ENCODE measurements at regions not wholly inside any gene's neighbourhood (a gene's known extent, or its start where the extent isn't known, plus 50 kb on each side); places are given as distances from the start of the nearest gene placed in this dataset.
"Not testable (repeated sequence)": the region's sequence is repeated elsewhere in the genome, so short reads cannot be mapped to it uniquely, and the experiment has no call there.

GRCh38 chr6:121020656-121021055 lies 313.6 kb downstream of the TBC1D32 start:
- DNase-seq: no peak

DNA sequence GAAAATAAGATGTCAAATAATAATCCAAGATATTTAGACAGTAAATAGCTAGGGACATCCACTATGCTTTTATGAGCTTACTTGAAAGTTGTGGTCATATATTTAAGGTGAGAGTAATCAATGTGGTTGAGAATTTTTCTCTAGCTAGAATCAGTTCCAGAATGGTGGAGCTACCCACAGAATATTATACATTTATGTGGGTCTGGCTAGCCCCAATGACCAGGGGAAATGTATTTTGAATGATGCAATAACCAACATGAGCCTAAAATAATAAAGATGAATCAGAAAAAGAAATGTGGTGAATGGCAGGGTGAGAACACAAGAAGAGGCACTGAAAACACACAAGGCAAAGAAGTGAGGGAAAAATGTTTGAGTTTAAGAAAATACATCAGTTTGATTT lies 325.7 kb downstream of the TBC1D32 start:
- DNase-seq: no peak

DNA sequence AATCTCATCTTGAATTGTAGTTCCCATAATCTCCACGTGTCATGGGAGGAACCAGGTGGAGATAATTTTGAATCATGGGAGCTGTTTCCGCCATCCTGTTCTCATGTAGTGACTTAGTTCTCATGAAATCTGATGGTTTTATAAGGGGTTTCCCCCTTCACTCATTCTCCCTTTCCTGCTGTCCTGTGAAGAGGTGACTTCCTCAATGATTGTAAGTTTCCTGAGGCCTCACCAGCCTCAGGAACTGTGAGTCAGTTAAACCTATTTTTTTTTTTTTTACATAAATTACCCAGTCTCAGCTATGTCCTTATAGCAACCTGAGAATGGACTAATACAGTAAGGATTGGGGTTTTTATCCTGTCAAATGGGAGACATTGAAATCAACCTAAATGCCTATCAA lies 328.3 kb downstream of the TBC1D32 start:
- DNase-seq: no peak

GRCh38 chr6:121000381-121000780 lies 333.9 kb downstream of the TBC1D32 start:
- DNase-seq: no peak

DNA sequence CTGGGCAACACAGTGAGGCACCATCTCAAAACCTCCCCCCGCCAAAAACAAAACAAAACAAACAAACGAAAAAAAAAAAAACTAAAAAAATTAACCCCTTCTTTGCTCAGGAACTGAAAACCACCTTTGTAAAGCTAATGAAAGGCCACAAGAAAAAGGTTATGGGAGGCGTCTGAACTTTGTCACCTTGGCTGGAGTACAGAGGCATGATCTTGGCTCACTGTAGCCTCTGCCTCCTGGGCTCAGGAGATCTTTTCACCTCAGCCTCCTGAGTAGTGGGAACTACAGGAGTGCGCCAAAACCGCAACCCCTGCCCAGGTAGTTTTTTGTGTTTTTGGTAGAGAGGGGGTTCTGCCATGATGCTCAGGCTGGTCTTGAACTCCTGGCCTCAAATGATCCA lies 337.9 kb downstream of the TBC1D32 start:
- DNase-seq: no peak

GRCh38 chr6:120994573-120994967 lies 339.7 kb downstream of the TBC1D32 start:
- no peak for DNase-seq

- no peak for DNase-seq
Measured at GRCh38 chr6:120993929-120994572, 340.2 kb downstream of the TBC1D32 start.

- DNase-seq: no peak
Measured at GRCh38 chr6:120992257-120992656, 342.0 kb downstream of the TBC1D32 start.

DNA sequence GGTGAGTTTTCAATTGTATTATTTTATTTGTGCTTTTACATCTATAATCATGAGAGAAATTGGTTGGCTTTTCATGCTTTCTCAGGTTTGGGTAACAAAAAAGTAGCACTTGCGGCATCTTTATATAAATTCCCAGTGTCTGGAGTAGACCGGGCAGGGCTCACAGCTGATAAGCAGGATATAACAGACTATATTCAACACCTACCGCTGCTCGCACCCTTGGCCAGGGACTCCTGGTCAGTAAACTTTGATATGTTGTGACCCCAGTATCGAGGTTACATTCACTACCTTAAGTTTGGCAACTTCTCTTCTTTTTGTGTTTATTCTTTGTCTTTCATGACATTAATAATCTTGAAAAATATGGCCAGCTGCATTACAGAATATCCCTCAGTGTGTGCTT lies 343.4 kb downstream of the TBC1D32 start:
- no peak for DNase-seq

GRCh38 chr6:120981835-120982234 lies 352.4 kb downstream of the TBC1D32 start:
- no peak for DNase-seq

GRCh38 chr6:120966321-120966720 lies 368.0 kb downstream of the TBC1D32 start:
- DNase-seq: no peak

DNA sequence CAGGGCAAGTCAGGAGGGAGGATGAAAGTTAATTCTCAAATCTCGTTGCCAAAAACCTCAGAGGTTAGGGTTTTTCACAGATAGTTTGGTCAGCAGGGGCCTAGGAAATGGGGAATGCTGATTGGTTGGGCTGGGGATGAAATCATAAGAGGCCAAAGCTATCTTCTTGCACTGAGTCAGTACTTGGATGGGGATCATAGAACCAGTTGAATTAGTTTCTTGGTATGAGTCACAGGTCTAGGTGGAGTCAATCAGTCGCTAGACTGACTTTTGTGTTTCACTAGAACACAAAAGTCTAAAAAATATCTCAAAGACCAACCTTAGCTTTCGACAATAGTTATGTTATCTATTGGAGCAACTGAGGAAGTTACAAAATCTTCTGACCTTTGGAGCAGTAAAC lies 368.5 kb downstream of the TBC1D32 start:
- no peak for DNase-seq

- DNase-seq: no peak
Measured at GRCh38 chr6:120960761-120961160, 373.5 kb downstream of the TBC1D32 start.

DNA sequence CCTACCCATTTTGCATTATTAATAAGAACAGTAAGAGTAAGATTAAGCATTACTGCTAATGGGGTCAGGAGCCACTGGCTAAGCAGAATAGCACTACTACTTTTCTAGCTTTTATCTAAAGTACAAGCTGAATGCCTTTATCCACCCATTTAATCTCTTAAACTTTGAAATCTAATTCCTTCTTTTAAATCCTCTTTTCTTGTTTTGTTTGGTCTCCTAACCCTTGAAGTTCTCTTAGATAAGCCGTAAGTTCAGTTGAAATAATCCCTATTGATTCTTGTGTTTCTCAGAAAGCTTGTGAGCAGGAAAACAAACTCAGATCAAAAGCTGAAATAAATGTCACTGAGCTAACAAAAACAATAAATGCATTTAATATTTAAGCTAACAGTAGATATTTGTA lies 380.2 kb downstream of the TBC1D32 start:
- DNase-seq: no peak

GRCh38 chr6:120951258-120951657 lies 383.0 kb downstream of the TBC1D32 start:
- no peak for DNase-seq

DNA sequence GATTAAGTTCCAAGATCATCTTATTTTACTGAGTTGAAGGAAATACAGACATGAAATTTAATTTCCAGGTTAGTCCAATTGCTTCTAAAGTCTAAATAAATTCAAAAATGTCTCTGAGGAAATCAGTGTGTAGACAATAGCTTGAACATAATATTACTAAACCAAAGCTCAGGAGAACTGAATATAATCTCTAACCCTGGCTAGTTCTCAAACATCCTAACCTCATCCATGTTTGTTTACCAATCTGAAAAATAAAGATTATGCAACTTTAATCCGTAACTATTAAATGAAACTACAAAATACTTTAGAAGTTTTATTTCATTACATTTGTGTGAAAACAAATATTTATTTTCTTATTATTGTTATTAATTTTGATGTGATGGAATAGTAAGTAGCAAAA lies 387.2 kb downstream of the TBC1D32 start:
- DNase-seq: no peak

DNA sequence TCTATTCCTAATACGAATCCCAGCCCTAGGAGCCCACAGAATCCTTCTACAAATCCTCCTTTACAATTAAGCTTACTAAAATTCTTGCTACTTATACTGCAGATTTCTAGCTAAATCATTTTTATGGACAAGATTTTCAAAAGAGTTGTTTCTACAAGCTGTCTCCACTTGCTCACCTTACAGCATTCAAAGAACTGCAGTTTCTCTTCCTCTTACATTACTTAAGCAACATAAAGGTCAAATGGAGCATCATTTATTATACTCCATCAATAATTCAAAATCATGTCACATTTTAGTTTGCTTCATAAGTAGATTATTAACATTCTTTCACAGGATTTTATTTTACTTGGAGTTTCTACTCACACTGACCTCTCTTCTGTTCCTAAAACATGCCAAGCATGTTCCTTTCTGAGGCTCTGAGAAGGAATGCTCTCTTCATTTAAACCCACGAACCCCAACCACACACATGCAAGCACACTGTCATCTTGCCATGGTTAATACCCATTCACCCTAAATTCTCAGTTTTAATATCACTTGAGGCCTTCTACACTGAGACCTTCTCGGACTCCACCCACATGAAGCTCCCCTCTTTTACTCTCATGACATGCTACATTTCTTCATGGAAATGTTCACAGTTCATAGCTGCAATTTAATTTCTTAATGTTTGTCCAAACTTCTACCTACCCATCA lies 388.2 kb downstream of the TBC1D32 start:
- no peak for DNase-seq

- no peak for DNase-seq
Measured at GRCh38 chr6:120938876-120939472, 395.3 kb downstream of the TBC1D32 start.

DNA sequence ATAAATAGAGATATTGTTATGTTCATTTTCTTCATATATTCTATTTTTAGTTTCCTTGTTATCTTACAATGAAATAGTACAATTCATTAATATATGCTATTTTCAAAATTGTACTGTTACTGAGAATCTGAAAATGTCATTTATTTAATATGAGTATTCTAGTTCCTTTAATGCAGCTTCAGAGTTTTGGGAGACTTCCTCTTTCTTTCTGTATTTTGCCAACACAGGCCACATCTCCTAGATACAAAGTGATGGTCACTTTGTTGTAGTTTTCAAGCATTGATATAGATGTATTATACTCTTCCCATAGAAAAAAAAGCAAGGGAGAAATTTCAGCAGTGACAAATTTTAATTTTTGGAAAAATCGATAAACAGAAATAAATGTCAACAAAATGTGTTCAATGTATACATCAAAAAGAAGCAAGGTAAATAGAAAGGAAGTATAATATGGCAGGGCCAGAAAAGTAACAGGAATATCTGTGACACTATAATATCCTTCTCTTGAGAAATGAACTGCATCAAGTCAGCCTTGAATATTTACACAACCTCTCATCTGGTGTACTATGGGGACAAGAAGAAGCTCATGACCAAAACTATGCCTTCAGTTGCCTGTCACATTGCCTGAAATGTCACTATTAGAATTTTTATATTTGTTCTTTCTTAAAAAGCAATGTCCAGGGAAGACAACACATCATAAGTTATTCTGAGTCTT lies 396.0 kb downstream of the TBC1D32 start:
- no peak for DNase-seq

GRCh38 chr6:120935908-120936307 lies 398.4 kb downstream of the TBC1D32 start:
- no peak for DNase-seq

GRCh38 chr6:120935016-120935415 lies 399.3 kb downstream of the TBC1D32 start:
- DNase-seq: no peak

DNA sequence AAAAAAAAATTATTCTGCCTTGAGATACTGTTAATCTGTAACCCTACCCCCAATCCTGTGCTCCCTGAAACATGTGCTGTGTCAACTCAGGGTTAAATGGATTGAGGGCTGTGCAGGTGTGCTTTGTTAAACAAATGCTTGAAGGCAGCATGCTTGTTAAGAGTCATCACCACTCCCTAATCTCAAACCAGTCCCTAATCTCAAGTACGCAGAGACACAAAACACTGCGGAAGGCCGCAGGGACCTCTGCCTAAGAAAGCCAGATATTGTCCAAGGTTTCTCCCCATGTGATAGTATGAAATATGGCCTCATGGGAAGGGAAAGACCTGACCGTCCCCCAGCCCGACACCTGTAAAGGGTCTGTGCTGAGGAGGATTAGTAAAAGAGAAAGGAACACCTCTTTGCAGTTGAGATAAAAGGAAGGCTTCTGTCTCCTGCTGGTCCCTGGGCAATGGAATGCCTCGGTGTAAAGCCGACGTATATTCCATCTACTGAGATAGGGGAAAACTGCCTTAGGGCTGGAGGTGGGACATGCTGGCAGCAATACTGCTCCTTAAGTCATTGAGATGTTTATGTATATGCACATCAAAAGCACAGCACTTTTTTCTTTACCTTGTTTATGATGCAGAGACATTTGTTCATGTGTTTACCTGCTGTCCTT lies 402.6 kb downstream of the TBC1D32 start:
- not testable (repeated sequence) for DNase-seq

GRCh38 chr6:120930500-120930899 lies 403.8 kb downstream of the TBC1D32 start:
- not testable (repeated sequence) for DNase-seq
